SU-DHL-6 (cell line): ENCODE measurements at regions not wholly inside any gene's neighbourhood (a gene's known extent, or its start where the extent isn't known, plus 50 kb on each side); places are given as distances from the start of the nearest gene placed in this dataset.

ENCODE experiments used
- H2AFZ ChIP-seq: fragments of 200-600 bp; sonication (generic); 2 replicates; pipeline ENCODE4 v1.6.1; 2014; ENCODE audit warnings: low read depth, mild to moderate bottlenecking, moderate library complexity, mixed read lengths, antibody characterized with exemption, low read length; ENCODE audit not compliant: severe bottlenecking
- H3F3A ChIP-seq: fragments of 200-600 bp; shearing (Covaris generic); 2 replicates; pipeline ENCODE4 v1.6.0; 2016; ENCODE audit warnings: antibody characterized with exemption, mild to moderate bottlenecking; ENCODE audit not compliant: insufficient read depth
- H3K27ac ChIP-seq: fragments of 200-600 bp; sonication (generic); 2 replicates; pipeline ENCODE4 v1.5.1; 2016; ENCODE audit warnings: low read depth, mild to moderate bottlenecking, low read length, moderate library complexity, mixed read lengths
- H3K27me3 ChIP-seq: fragments of 200-600 bp; sonication (generic), shearing (Covaris generic); 2 replicates; pipeline ENCODE4 v1.6.0; 2014; ENCODE audit warnings: mild to moderate bottlenecking, low read length
- H3K36me3 ChIP-seq: fragments of 200-600 bp; sonication (generic); 2 replicates; pipeline ENCODE4 v1.6.1; 2014; ENCODE audit warnings: mild to moderate bottlenecking, low read length, mixed read lengths
- H3K4me2 ChIP-seq: fragments of 300-600, 200-600 bp; shearing (Covaris generic), sonication (generic); 2 replicates; pipeline ENCODE4 v1.6.0; 2014; ENCODE audit warnings: low read length, low read depth, mild to moderate bottlenecking; ENCODE audit not compliant: poor library complexity, severe bottlenecking
- H3K4me3 ChIP-seq: fragments of 200-600 bp; sonication (generic); 2 replicates; pipeline ENCODE4 v1.5.1; 2014; ENCODE audit warnings: antibody characterized with exemption, low read length, mild to moderate bottlenecking, mixed read lengths; ENCODE audit not compliant: insufficient read depth, poor library complexity, severe bottlenecking
- H3K79me2 ChIP-seq: fragments of 200-600 bp; sonication (generic); 2 replicates; pipeline ENCODE4 v1.6.1; 2014; ENCODE audit warnings: mild to moderate bottlenecking, low read length, moderate library complexity; ENCODE audit not compliant: insufficient read depth
- H3K9ac ChIP-seq: fragments of 200-600 bp; sonication (generic); 2 replicates; pipeline ENCODE4 v1.7.0; 2014; ENCODE audit warnings: mild to moderate bottlenecking, low read length
- H3K9me2 ChIP-seq: fragments of 200-600 bp; sonication (generic); replicated peaks from 2 replicates; pipeline ENCODE4 v1.6.1; 2014; ENCODE audit warnings: low read length; ENCODE audit not compliant: insufficient read depth
- H3K9me3 ChIP-seq: fragments of 200-600 bp; sonication (generic); 2 replicates; pipeline ENCODE4 v1.6.1; 2014; ENCODE audit warnings: low read length, mixed read lengths; ENCODE audit not compliant: insufficient read depth
- H4K20me1 ChIP-seq: fragments of 200-600 bp; sonication (generic); 2 replicates; pipeline ENCODE4 v1.6.1; 2014; ENCODE audit warnings: low read depth, mild to moderate bottlenecking, antibody characterized with exemption, low read length, moderate library complexity, mixed read lengths
- EZH2phosphoT487 ChIP-seq: fragments of 200-600 bp; sonication (generic), shearing (Covaris generic); conservative IDR thresholded peaks from 2 replicates; pipeline ENCODE4 v1.6.1; 2018; ENCODE audit warnings: mild to moderate bottlenecking, antibody characterized with exemption, low read length, moderate library complexity, mixed read lengths
- TF ChIP-seq, protein P1 (sequence below): fragments of 200-600 bp; sonication (generic); IDR thresholded peaks from one replicate; pipeline ENCODE4 v1.5.1; 2017; ENCODE audit warnings: antibody characterized with exemption, mild to moderate bottlenecking, low read length, moderate library complexity; ENCODE audit not compliant: insufficient read depth, poor library complexity, severe bottlenecking

DNA sequence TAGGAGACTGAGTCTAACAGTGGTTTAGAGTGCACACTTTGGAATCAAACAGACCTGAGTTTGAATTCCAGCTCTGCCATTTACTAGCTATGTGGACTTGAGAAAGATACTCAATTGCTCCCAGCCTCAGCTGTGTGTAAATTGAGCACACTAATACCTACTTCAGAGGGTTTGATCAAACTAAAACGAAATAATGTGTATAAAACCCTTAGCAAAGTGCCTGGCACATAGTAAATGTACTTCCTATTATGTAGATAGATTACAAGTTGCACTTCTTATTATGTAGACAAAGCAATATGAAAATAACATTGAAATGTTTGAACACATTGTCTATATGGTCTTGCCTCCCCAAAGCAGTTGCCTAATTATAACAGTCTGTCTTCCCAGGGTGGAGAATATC, 180.6 kb downstream of the ANXA2 start:
- H3K79me2 ChIP-seq, result no peaks in the 10 kb centered on the region
- H2AFZ ChIP-seq, result no peak overlapping the region
- H3K4me2 ChIP-seq, result no peak overlapping the region

DNA sequence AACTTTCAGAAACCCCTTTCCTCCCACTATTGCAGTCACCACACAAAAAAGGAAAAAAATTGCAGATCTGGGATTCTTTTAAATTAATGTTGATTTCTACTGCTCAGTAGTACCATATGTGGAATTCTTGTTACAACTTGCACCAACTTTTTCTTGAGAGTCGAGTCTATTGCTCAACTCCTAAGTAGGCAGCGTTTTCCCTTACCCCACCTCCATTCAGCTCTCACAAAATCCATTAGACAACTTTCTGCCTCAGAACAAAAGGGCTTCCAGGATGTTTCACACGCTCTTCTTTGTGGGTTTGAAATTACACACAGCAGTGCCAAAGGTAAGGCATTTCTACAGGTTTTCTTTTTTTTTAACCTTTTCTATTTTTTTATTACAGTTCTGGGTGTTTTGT, 179.5 kb downstream of the ANXA2 start:
- no peaks in the 10 kb centered on the region for H4K20me1 ChIP-seq
- no peaks in the 10 kb centered on the region for H3K9me2 ChIP-seq
- no peak overlapping the region for H3K9ac ChIP-seq
- H3K79me2 ChIP-seq, result no peaks in the 10 kb centered on the region
- TF ChIP-seq, protein P1, sequence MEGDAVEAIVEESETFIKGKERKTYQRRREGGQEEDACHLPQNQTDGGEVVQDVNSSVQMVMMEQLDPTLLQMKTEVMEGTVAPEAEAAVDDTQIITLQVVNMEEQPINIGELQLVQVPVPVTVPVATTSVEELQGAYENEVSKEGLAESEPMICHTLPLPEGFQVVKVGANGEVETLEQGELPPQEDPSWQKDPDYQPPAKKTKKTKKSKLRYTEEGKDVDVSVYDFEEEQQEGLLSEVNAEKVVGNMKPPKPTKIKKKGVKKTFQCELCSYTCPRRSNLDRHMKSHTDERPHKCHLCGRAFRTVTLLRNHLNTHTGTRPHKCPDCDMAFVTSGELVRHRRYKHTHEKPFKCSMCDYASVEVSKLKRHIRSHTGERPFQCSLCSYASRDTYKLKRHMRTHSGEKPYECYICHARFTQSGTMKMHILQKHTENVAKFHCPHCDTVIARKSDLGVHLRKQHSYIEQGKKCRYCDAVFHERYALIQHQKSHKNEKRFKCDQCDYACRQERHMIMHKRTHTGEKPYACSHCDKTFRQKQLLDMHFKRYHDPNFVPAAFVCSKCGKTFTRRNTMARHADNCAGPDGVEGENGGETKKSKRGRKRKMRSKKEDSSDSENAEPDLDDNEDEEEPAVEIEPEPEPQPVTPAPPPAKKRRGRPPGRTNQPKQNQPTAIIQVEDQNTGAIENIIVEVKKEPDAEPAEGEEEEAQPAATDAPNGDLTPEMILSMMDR, result no peak
- TF ChIP-seq EZH2phosphoT487, result no peak
- no peak overlapping the region for H3K4me3 ChIP-seq
- H3K4me2 ChIP-seq, result no peak overlapping the region
- H3K27me3 ChIP-seq, result no peaks in the 10 kb centered on the region
- no peak overlapping the region for H3K27ac ChIP-seq
- H3K9me3 ChIP-seq, result no peaks in the 10 kb centered on the region
- H3F3A ChIP-seq, result no peaks in the 10 kb centered on the region
- H3K36me3 ChIP-seq, result no peaks in the 10 kb centered on the region
- H2AFZ ChIP-seq, result no peak overlapping the region

More for the DNA sequence above, 180.6 kb downstream of the ANXA2 start:
- Histone ChIP-seq H3K4me3 (no peak overlapping the region), H3K27ac (no peak overlapping the region), H3K27me3 (no peaks in the 10 kb centered on the region), H3K9ac (no peak overlapping the region), H3K9me3 (no peaks in the 10 kb centered on the region), H3F3A (no peaks in the 10 kb centered on the region), H3K9me2 (no peaks in the 10 kb centered on the region), H4K20me1 (no peaks in the 10 kb centered on the region), H3K36me3 (no peaks in the 10 kb centered on the region)
- TF ChIP-seq EZH2phosphoT487, result no peak
- TF ChIP-seq, protein P1, result no peak

DNA sequence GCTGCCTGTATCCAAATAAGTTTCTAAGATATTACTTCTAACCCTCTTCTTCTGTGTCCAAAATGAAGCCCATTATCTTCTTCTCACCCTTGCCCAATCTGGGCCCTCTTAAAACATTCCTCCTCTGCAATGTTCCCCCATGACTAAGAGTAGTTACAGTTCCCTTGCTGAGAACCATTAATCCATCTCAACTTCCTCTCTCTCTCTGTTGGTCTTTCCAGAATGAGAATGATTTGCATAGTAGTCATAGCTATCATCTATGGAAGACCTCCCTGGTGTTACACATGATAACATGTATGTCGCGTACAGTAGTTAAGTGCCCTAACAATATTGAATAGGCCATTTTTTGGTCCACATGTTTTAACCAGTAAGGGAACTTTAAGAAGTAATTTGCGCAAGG, 177.9 kb downstream of the ANXA2 start:
- Histone ChIP-seq H3K9ac (no peak overlapping the region), H3K4me3 (no peak overlapping the region), H3F3A (no peaks in the 10 kb centered on the region), H3K9me3 (no peaks in the 10 kb centered on the region), H3K27me3 (no peaks in the 10 kb centered on the region), H3K27ac (no peak overlapping the region), H3K4me2 (no peak overlapping the region), H4K20me1 (no peaks in the 10 kb centered on the region), H3K79me2 (no peaks in the 10 kb centered on the region), H3K36me3 (no peaks in the 10 kb centered on the region), H2AFZ (no peak overlapping the region), H3K9me2 (no peaks in the 10 kb centered on the region)
- no peak for TF ChIP-seq EZH2phosphoT487
- TF ChIP-seq, protein P1, result no peak

DNA sequence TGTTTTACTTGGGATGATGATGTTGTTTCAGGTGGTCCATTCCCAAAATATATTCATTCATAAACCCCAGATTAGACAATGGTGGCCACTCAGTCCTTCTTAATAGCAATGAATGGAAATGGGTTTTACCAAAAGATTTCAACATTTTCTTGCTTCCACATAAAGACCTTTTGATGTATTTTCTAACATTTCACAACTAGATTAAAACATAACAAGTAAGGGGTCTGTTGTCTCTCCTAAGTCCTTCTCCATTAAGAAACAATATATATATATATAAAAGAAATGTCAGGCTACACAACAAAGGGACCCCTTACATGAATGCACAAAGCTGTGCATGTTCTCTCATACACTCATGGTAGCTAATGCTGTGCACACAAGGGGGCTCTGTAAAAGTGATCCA, 176.4 kb downstream of the ANXA2 start:
- Histone ChIP-seq H3K9me2 (no peaks in the 10 kb centered on the region), H3K4me2 (no peak overlapping the region), H3F3A (no peaks in the 10 kb centered on the region), H3K9ac (no peak overlapping the region), H3K27ac (no peak overlapping the region), H3K4me3 (no peak overlapping the region), H4K20me1 (no peaks in the 10 kb centered on the region), H3K27me3 (no peaks in the 10 kb centered on the region), H3K79me2 (no peaks in the 10 kb centered on the region), H2AFZ (no peak overlapping the region), H3K9me3 (no peaks in the 10 kb centered on the region), H3K36me3 (no peaks in the 10 kb centered on the region)
- TF ChIP-seq EZH2phosphoT487, result no peak
- TF ChIP-seq, protein P1, result no peak
